Gastroesophageal sphincter (tissue), 3 donors: ENCODE measurements at regions not wholly inside any gene's neighbourhood (a gene's known extent, or its start where the extent isn't known, plus 50 kb on each side); places are given as distances from the start of the nearest gene placed in this dataset.

Experiments used
- CTCF ChIP-seq, 4 experiments: fragments of 200-600 bp in 2 of 4; fragments of 450-650 bp in 2 of 4; sonication (generic) in 1 of 4; IDR thresholded peaks; one replicate each; pipeline ENCODE4 v1.5.1; 2017 to 2019; ENCODE audit warnings: antibody characterized with exemption in 4 of 4, mild to moderate bottlenecking in 2 of 4, moderate library complexity in 2 of 4
- EP300 ChIP-seq: sonication (generic); formaldehyde crosslinking; IDR thresholded peaks from one replicate; pipeline ENCODE4 v1.6.1; 2017; ENCODE audit warnings: antibody characterized with exemption, mild to moderate bottlenecking
- POLR2A ChIP-seq, 2 donors: fragments of 450-650 bp; IDR thresholded peaks; one replicate each; pipeline ENCODE4 v1.6.1; 2017; ENCODE audit warnings: antibody characterized with exemption in 2 of 2, mild to moderate bottlenecking in 2 of 2, moderate library complexity in 1 of 2
- POLR2AphosphoS5 ChIP-seq: sonication (generic); formaldehyde crosslinking; IDR thresholded peaks from one replicate; pipeline ENCODE4 v1.6.1; 2017; ENCODE audit warnings: antibody characterized with exemption

DNA sequence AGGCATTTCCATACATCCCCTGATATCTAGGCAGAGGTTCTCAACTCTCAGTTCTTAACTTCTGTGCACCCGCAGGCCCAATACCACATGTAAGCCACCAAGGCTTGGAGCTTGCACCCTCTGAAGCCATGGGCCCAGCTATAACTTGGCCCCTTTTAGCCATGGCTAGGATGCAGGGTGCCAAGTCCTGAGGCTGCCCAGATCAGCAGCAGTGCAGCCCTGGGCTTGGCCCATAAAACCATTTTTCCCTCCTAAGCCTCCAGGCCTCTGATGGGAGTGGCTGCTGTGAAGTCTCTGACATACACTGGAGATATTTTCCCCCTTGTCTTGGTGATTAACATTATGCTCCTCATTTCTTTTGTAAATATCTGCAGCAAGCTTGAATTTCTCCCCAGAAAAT lies 110.3 kb upstream of the CNTN1 start:
- no peak for TF ChIP-seq CTCF (IDR thresholded peaks at IDR 0.05)
- TF ChIP-seq POLR2A (IDR thresholded peaks at IDR 0.05), result no peak
- TF ChIP-seq POLR2AphosphoS5, result no peak
- TF ChIP-seq EP300, result no peak
